OCI-LY3 (cell line): ENCODE measurements at regions not wholly inside any gene's neighbourhood (a gene's known extent, or its start where the extent isn't known, plus 50 kb on each side); places are given as distances from the start of the nearest gene placed in this dataset.

Source experiments
- H2AFZ ChIP-seq: fragments of 200-600, 300-600 bp; shearing (Covaris generic); 2 replicates; pipeline ENCODE4 v1.6.0; 2014; ENCODE audit warnings: antibody characterized with exemption, low read depth, low read length
- H3K27ac ChIP-seq: fragments of 200-600, 300-600 bp; sonication (generic); 2 replicates; pipeline ENCODE4 v1.5.1; 2014; ENCODE audit warnings: mild to moderate bottlenecking, low read length, moderate library complexity, mixed read lengths
- H3K27me3 ChIP-seq: fragments of 200-600, 300-600 bp; sonication (generic); 2 replicates; pipeline ENCODE4 v1.6.1; 2014; ENCODE audit warnings: low read depth, low read length, mixed read lengths
- H3K36me3 ChIP-seq: fragments of 200-600, 300-600 bp; sonication (generic); replicated peaks from 2 replicates; pipeline ENCODE3; 2014; ENCODE audit warnings: low read depth, low read length, mixed read lengths
- H3K4me1 ChIP-seq: fragments of 300-600, 200-600 bp; sonication (generic); 2 replicates; pipeline ENCODE4 v1.6.1; 2014; ENCODE audit warnings: low read length, mixed read lengths
- H3K4me2 ChIP-seq: fragments of 200-600, 300-600 bp; sonication (generic); 2 replicates; pipeline ENCODE4 v1.6.1; 2014; ENCODE audit warnings: low read length, mixed read lengths
- H3K4me3 ChIP-seq: fragments of 300-600, 200-600 bp; sonication (generic); 2 replicates; pipeline ENCODE4 v1.5.1; 2014; ENCODE audit warnings: antibody characterized with exemption, mild to moderate bottlenecking, low read length, moderate library complexity
- H3K79me2 ChIP-seq: fragments of 300-600, 200-600 bp; shearing (Covaris generic); 2 replicates; pipeline ENCODE4 v1.6.1; 2014; ENCODE audit warnings: mild to moderate bottlenecking, low read length, mixed read lengths
- H3K9ac ChIP-seq: fragments of 300-600, 200-600 bp; shearing (Covaris generic); 2 replicates; pipeline ENCODE4 v1.6.0; 2014; ENCODE audit warnings: mild to moderate bottlenecking, low read length, moderate library complexity
- H3K9me3 ChIP-seq: fragments of 200-600, 300-600 bp; shearing (Covaris generic); 2 replicates; pipeline ENCODE4 v1.6.1; 2014; ENCODE audit warnings: low read length, mixed read lengths; ENCODE audit not compliant: insufficient read depth
- H4K20me1 ChIP-seq: fragments of 200-600, 300-600 bp; sonication (generic); 2 replicates; pipeline ENCODE4 v1.6.1; 2016; ENCODE audit warnings: low read length, mixed read lengths; ENCODE audit not compliant: insufficient read depth
- EZH2phosphoT487 ChIP-seq: fragments of 200-600 bp; shearing (Covaris generic); IDR thresholded peaks from 2 replicates; pipeline ENCODE4 v1.6.1; 2018; ENCODE audit warnings: antibody characterized with exemption, mixed run types, low read depth
- TF ChIP-seq, protein P1 (sequence below): fragments of 200-600, 300-600 bp; sonication (generic); IDR thresholded peaks from 2 replicates; pipeline ENCODE4 v1.5.1; 2014; ENCODE audit warnings: antibody characterized with exemption, low read length, low read depth

DNA sequence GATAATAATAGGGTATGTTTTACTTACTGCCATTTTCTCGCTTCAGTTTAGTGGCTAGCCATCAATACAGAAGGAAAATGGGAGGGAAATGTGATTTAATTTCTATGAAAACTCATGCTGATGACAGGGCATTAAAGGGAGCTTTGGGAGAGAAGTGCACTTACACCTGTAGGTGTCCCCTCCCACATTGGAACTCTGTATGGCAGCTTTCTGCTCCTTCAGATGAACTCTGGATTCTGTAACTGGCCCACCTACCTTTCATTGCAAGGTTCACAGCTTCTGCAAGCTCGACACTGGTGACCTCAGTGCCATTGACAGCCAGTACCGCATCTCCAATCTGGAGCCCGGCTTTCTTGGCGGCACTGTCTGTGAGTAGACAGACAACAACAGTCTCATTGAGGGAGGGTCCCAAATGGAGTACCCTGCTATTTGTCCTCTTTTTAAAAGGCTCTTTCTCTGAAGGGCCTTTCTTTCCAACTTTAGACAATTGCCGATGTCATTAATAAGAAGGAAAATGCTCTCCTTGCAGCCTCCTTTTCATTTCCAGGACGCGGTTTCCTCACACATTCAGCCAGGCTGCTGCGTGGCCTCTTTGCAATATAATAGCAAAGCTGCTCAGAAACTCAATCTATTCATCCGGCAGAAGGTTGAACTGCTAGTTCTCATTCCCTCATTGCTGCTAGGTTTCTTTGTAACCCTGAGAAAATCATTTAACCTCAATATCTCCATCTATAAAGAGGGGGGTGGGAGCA is 63.6 kb downstream of the NUDT12 start:
- no peak overlapping the region for H3K4me2 ChIP-seq
- no peaks in the 10 kb centered on the region for H4K20me1 ChIP-seq
- H2AFZ ChIP-seq: no peak overlapping the region
- H3K4me3 ChIP-seq: no peak overlapping the region
- no peaks in the 10 kb centered on the region for H3K79me2 ChIP-seq
- no peaks in the 10 kb centered on the region for H3K9me3 ChIP-seq
- H3K27ac ChIP-seq: no peak overlapping the region
- H3K9ac ChIP-seq: no peak overlapping the region
- H3K4me1 ChIP-seq: no peaks in the 10 kb centered on the region
- no peaks in the 10 kb centered on the region for H3K36me3 ChIP-seq
- no peaks in the 10 kb centered on the region for H3K27me3 ChIP-seq
- TF ChIP-seq EZH2phosphoT487: no peak
- TF ChIP-seq, protein P1, sequence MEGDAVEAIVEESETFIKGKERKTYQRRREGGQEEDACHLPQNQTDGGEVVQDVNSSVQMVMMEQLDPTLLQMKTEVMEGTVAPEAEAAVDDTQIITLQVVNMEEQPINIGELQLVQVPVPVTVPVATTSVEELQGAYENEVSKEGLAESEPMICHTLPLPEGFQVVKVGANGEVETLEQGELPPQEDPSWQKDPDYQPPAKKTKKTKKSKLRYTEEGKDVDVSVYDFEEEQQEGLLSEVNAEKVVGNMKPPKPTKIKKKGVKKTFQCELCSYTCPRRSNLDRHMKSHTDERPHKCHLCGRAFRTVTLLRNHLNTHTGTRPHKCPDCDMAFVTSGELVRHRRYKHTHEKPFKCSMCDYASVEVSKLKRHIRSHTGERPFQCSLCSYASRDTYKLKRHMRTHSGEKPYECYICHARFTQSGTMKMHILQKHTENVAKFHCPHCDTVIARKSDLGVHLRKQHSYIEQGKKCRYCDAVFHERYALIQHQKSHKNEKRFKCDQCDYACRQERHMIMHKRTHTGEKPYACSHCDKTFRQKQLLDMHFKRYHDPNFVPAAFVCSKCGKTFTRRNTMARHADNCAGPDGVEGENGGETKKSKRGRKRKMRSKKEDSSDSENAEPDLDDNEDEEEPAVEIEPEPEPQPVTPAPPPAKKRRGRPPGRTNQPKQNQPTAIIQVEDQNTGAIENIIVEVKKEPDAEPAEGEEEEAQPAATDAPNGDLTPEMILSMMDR: no peak

DNA sequence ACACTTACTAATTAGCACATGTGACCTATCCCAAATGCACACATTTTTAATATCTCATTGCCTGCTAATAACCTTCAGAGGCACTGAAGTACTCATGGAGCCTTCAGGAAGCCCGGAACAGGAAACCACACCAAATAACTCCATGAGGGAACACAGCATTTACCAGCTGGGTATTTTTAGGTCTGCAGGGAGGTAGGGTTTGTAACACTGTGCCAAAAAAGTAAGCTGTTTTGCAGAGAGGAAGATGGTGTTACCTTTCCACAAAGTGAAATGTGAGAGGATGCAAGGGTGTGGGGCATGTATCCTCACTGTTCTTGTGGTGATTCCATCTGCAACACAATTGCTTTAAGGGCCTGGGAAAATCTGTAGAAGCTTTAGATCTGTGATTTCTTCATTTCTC is 64.4 kb downstream of the NUDT12 start:
- H4K20me1 ChIP-seq: no peaks in the 10 kb centered on the region
- no peaks in the 10 kb centered on the region for H3K4me1 ChIP-seq
- no peak overlapping the region for H3K4me3 ChIP-seq
- H3K36me3 ChIP-seq: no peaks in the 10 kb centered on the region
- H2AFZ ChIP-seq: no peak overlapping the region
- no peak overlapping the region for H3K4me2 ChIP-seq
- H3K9ac ChIP-seq: no peak overlapping the region
- no peaks in the 10 kb centered on the region for H3K27me3 ChIP-seq
- H3K9me3 ChIP-seq: no peaks in the 10 kb centered on the region
- no peaks in the 10 kb centered on the region for H3K79me2 ChIP-seq
- H3K27ac ChIP-seq: no peak overlapping the region
- TF ChIP-seq, protein P1: no peak
- TF ChIP-seq EZH2phosphoT487: no peak

DNA sequence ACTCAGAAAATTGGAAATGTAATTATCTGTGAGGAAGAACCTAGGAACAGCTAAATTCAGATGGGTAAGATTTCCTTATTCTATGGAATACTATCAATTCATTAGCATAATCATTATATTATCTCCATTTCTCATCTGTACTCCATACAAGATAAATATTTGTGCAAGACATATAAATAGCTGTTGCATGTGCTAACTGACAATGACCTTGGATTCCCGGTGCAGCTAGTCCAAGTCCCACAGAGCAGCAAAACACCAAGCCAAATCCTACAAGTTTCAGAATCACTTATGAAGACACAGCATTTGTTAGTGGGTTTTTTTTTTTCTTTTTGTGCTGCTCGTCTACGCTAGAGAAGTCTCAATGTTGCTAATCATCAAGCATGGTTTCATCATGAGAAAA is 64.8 kb downstream of the NUDT12 start:
- Histone ChIP-seq H3K27me3 (no peaks in the 10 kb centered on the region), H3K9me3 (no peaks in the 10 kb centered on the region), H3K4me2 (no peak overlapping the region), H3K9ac (no peak overlapping the region), H3K27ac (no peak overlapping the region), H3K36me3 (no peaks in the 10 kb centered on the region), H3K79me2 (no peaks in the 10 kb centered on the region), H3K4me3 (no peak overlapping the region), H4K20me1 (no peaks in the 10 kb centered on the region), H3K4me1 (no peaks in the 10 kb centered on the region), H2AFZ (no peak overlapping the region)
- TF ChIP-seq, protein P1: no peak
- no peak for TF ChIP-seq EZH2phosphoT487

DNA sequence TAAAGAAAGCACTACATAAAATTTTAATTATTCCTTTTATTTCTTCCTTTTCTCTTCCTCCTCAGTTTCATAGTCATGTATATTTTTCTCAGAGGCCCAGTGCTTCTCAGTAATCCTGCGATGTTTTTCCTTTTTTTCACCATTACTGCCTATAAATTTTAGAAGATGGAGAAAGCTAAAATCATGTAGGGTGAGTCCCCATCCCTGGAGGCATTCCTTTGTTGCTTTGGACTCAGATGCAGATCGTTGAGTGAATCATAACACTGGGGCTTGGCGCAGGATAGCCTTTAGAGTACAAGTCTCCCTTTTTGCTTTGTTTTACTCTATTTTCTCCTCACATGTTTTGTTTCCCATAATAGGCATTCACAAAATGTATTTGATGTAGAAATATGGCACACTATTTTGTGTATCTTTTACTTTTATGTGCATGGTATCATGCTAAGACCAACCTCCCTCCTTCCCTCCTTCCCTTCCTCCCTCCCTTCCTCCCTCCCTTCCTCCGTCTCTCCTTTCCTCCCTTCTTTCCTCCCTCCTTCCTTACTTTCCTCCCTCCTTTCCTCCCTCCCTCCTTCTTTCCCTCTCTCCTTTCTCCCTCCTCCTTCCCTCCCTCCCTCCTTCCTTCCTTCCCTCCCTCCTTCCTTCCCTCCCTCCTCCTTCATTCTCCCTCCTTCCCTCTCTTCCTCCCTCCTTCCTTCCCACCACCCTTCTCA is 72.4 kb downstream of the NUDT12 start:
- H3K36me3 ChIP-seq: no peaks in the 10 kb centered on the region
- TF ChIP-seq, protein P1: no peak
- TF ChIP-seq EZH2phosphoT487: no peak
- no peaks in the 10 kb centered on the region for H4K20me1 ChIP-seq
- no peak overlapping the region for H3K27ac ChIP-seq
- no peak overlapping the region for H3K4me3 ChIP-seq
- no peaks in the 10 kb centered on the region for H3K9me3 ChIP-seq
- H3K4me1 ChIP-seq: no peaks in the 10 kb centered on the region
- H3K27me3 ChIP-seq: no peaks in the 10 kb centered on the region
- no peak overlapping the region for H3K9ac ChIP-seq
- no peak overlapping the region for H2AFZ ChIP-seq
- no peak overlapping the region for H3K4me2 ChIP-seq
- no peaks in the 10 kb centered on the region for H3K79me2 ChIP-seq
